ENCODE measurements at regions not wholly inside any gene's neighbourhood (a gene's known extent, or its start where the extent isn't known, plus 50 kb on each side); places are given as distances from the start of the nearest gene placed in this dataset.

- H2AFZ ChIP-seq (ENCODE audit: insufficient read depth, low read depth, low read length, poor library complexity, severe bottlenecking), result no peak overlapping the region
- no peaks in the 10 kb centered on the region for H3K36me3 ChIP-seq (replicated peaks in 1 of 2; ENCODE audit: control extremely low read depth in 1 of 2, control insufficient read depth in 1 of 2, extremely low read depth in 1 of 2, insufficient read depth in 2 of 2, low read length in 1 of 2)
- ATAC-seq (ENCODE audit: low read depth) (no peak), DNase-seq (no peak)
- H4K20me1 ChIP-seq (ENCODE audit: control insufficient read depth, insufficient read depth, low read length, poor library complexity, severe bottlenecking), result no peaks in the 10 kb centered on the region
- no peak overlapping the region for H3K9ac ChIP-seq (ENCODE audit: low read length)
- Mint-ChIP-seq H3K4me1 (no peaks in the 10 kb centered on the region), H3K4me3 (no peak overlapping the region), H3K9me3 (ENCODE audit: insufficient read depth) (no peaks in the 10 kb centered on the region), H3K27ac (no peak overlapping the region), H3K27me3 (peaks cover 10% of the 10 kb centered on the region)
- CTCF ChIA-PET, result interaction anchor here (0.5 kb wide), 1 partner anchor 678 kb away, joined by 3 read pairs; no protein-coding TSS in a partner anchor
- H3K4me3 ChIP-seq (ENCODE audit: control extremely low read depth in 1 of 5, extremely low read depth in 1 of 5, insufficient read depth in 1 of 5, low read depth in 2 of 5, low read length in 4 of 5), result no peak overlapping the region
- no peaks in the 10 kb centered on the region for H3K27me3 ChIP-seq (replicated peaks in 1 of 4; ENCODE audit: control extremely low read depth in 1 of 4, control insufficient read depth in 3 of 4, insufficient read depth in 4 of 4, low read length in 3 of 4)
- WGBS (ENCODE audit: insufficient coverage), result 85% methylated on average over 7 of the region's 7 CpGs
- TF ChIP-seq EZH2 (IDR thresholded peaks at IDR 0.05; ENCODE audit: borderline replicate concordance, insufficient read depth, low read depth, low read length, poor library complexity, severe bottlenecking), result no peak
- TF ChIP-seq CTCF (IDR thresholded peaks at IDR 0.05), result no peak
- no peak overlapping the region for H3K4me2 ChIP-seq (replicated peaks; ENCODE audit: low read depth, low read length, poor library complexity, severe bottlenecking)
- H3K9me3 ChIP-seq (ENCODE audit: control extremely low read depth in 1 of 3, control insufficient read depth in 2 of 3, insufficient read depth in 1 of 3, low read length in 2 of 3), result no peaks in the 10 kb centered on the region
- POLR2A ChIA-PET, result no interaction called here
- H3K4me1 ChIP-seq (ENCODE audit: control insufficient read depth in 2 of 2, insufficient read depth in 2 of 2, low read length in 2 of 2), result no peaks in the 10 kb centered on the region
- intact Hi-C loops (cut with micrococcal nuclease), result no loop called here
- no peak overlapping the region for H3K27ac ChIP-seq (ENCODE audit: low read length in 2 of 2)
- H3K79me2 ChIP-seq (ENCODE audit: control insufficient read depth, insufficient read depth, low read length), result no peaks in the 10 kb centered on the region
These were observed 163.3 kb upstream of the RAD23B start for GRCh38 chr9:107119735-107120134.

GRCh38 chr9:107123389-107123788 is 159.7 kb upstream of the RAD23B start:
- H3K27me3 Mint-ChIP-seq, result peaks cover 24% of the 10 kb centered on the region
- no peaks in the 10 kb centered on the region for H3K4me1 ChIP-seq (ENCODE audit: control insufficient read depth in 2 of 2, insufficient read depth in 2 of 2, low read length in 2 of 2)

More at GRCh38 chr9:107123389-107123788, 159.7 kb upstream of the RAD23B start:
- Histone ChIP-seq H3K27me3 (replicated peaks in 1 of 4; ENCODE audit: control extremely low read depth in 1 of 4, control insufficient read depth in 3 of 4, insufficient read depth in 4 of 4, low read length in 3 of 4) (peaks cover 0 to 5% (median 0%) of the 10 kb centered on the region in 4 experiments), H3K4me3 (ENCODE audit: control extremely low read depth in 1 of 5, extremely low read depth in 1 of 5, insufficient read depth in 1 of 5, low read depth in 2 of 5, low read length in 4 of 5) (no peak overlapping the region), H3K9ac (ENCODE audit: low read length) (no peak overlapping the region), H2AFZ (ENCODE audit: insufficient read depth, low read depth, low read length, poor library complexity, severe bottlenecking) (no peak overlapping the region), H3K27ac (ENCODE audit: low read length in 2 of 2) (no peak overlapping the region), H3K36me3 (replicated peaks in 1 of 2; ENCODE audit: control extremely low read depth in 1 of 2, control insufficient read depth in 1 of 2, extremely low read depth in 1 of 2, insufficient read depth in 2 of 2, low read length in 1 of 2) (no peaks in the 10 kb centered on the region), H4K20me1 (ENCODE audit: control insufficient read depth, insufficient read depth, low read length, poor library complexity, severe bottlenecking) (no peaks in the 10 kb centered on the region), H3K4me2 (replicated peaks; ENCODE audit: low read depth, low read length, poor library complexity, severe bottlenecking) (no peak overlapping the region), H3K79me2 (ENCODE audit: control insufficient read depth, insufficient read depth, low read length) (no peaks in the 10 kb centered on the region), H3K9me3 (ENCODE audit: control extremely low read depth in 1 of 3, control insufficient read depth in 2 of 3, insufficient read depth in 1 of 3, low read length in 2 of 3) (no peaks in the 10 kb centered on the region)
- intact Hi-C loops (cut with micrococcal nuclease), result no loop called here
- no peak for DNase-seq
- Mint-ChIP-seq H3K27ac (no peak overlapping the region), H3K4me3 (no peak overlapping the region), H3K4me1 (no peaks in the 10 kb centered on the region), H3K9me3 (ENCODE audit: insufficient read depth) (no peaks in the 10 kb centered on the region)
- no peak for ATAC-seq (ENCODE audit: low read depth)
- ChIA-PET CTCF (interaction anchor here (1.6 kb wide), 1 partner anchor 14 kb away, joined by 5 read pairs; no protein-coding TSS in a partner anchor), POLR2A (no interaction called here)
- no peak for TF ChIP-seq EZH2 (IDR thresholded peaks at IDR 0.05; ENCODE audit: borderline replicate concordance, insufficient read depth, low read depth, low read length, poor library complexity, severe bottlenecking)
- no peak for TF ChIP-seq CTCF (IDR thresholded peaks at IDR 0.05)
